Right lobe of liver (tissue), 4 donors: ENCODE measurements at regions not wholly inside any gene's neighbourhood (a gene's known extent, or its start where the extent isn't known, plus 50 kb on each side); places are given as distances from the start of the nearest gene placed in this dataset.

ENCODE experiments used
- CTCF ChIP-seq, 4 donors: fragments of 200-600 bp in 3 of 4; fragments of 450-650 bp in 1 of 4; IDR thresholded peaks; one replicate each; pipeline versions ENCODE4 v1.5.1 to v1.8.0; 2016 to 2022; ENCODE audit warnings: antibody characterized with exemption in 4 of 4, mild to moderate bottlenecking in 2 of 4
- POLR2A ChIP-seq: fragments of 450-650 bp; IDR thresholded peaks from one replicate; pipeline ENCODE4 v1.6.1; 2017; ENCODE audit warnings: antibody characterized with exemption, mild to moderate bottlenecking
- donor health status: DM: no; HTN: no; CAD: no.
- donor health status: DM: no; HTN: no; CAD: no.
- donor health status: DM: no; HTN: yes; CAD: no.

- TF ChIP-seq CTCF (IDR thresholded peaks at IDR 0.05) (no peak), POLR2A (no peak)
Measured at GRCh38 chr12:98174428-98174809, 341.0 kb upstream of the TMPO start.
